GM18868 (cell line): ENCODE measurements at regions not wholly inside any gene's neighbourhood (a gene's known extent, or its start where the extent isn't known, plus 50 kb on each side); places are given as distances from the start of the nearest gene placed in this dataset.
"Not testable (repeated sequence)": the region's sequence is repeated elsewhere in the genome, so short reads cannot be mapped to it uniquely, and the experiment has no call there.

Experiments used
- ATAC-seq: cut with Tn5 transposase; IDR thresholded peaks from one replicate; pipeline ENCODE4 v1.9.1; 2021; ENCODE audit warnings: mild to moderate bottlenecking, moderate library complexity; ENCODE audit not compliant: unreplicated experiment

GRCh38 chrX:4181782-4182407, 468.4 kb upstream of the PRKX start:
- no peak for ATAC-seq

- no peak for ATAC-seq
These were observed 465.6 kb upstream of the PRKX start for GRCh38 chrX:4179031-4179430.

- ATAC-seq, result no peak
These were observed 461.8 kb upstream of the PRKX start for GRCh38 chrX:4175221-4175620.

- ATAC-seq, result no peak
These were observed 460.3 kb upstream of the PRKX start for GRCh38 chrX:4173743-4174142.

- no peak for ATAC-seq
These were observed 438.3 kb upstream of the PRKX start for GRCh38 chrX:4151798-4152197.

GRCh38 chrX:4150259-4150658, 436.8 kb upstream of the PRKX start:
- no peak for ATAC-seq

- ATAC-seq, result no peak
These were observed 416.2 kb upstream of the PRKX start for GRCh38 chrX:4129626-4130025.

- ATAC-seq, result no peak
These were observed 405.4 kb upstream of the PRKX start for GRCh38 chrX:4118666-4119530.

GRCh38 chrX:4110964-4111363, 397.5 kb upstream of the PRKX start:
- ATAC-seq, result no peak

- ATAC-seq, result no peak
These were observed 381.5 kb upstream of the PRKX start for GRCh38 chrX:4094926-4095325.

GRCh38 chrX:4091046-4091760, 377.8 kb upstream of the PRKX start:
- ATAC-seq, result no peak

- no peak for ATAC-seq
These were observed 346.4 kb upstream of the PRKX start for GRCh38 chrX:4059893-4060292.

- ATAC-seq, result no peak
These were observed 330.5 kb upstream of the PRKX start for GRCh38 chrX:4043951-4044350.

GRCh38 chrX:4035874-4036273, 322.4 kb upstream of the PRKX start:
- ATAC-seq, result no peak

GRCh38 chrX:4028151-4028550, 314.7 kb upstream of the PRKX start:
- ATAC-seq, result no peak

GRCh38 chrX:4005281-4005680, 291.8 kb upstream of the PRKX start:
- no peak for ATAC-seq

GRCh38 chrX:4004822-4005221, 291.4 kb upstream of the PRKX start:
- ATAC-seq, result no peak

GRCh38 chrX:3994315-3994714, 280.9 kb upstream of the PRKX start:
- ATAC-seq, result no peak

- ATAC-seq, result no peak
These were observed 277.1 kb upstream of the PRKX start for GRCh38 chrX:3990569-3990968.

- not testable (repeated sequence) for ATAC-seq
These were observed 258.8 kb upstream of the PRKX start for GRCh38 chrX:3972104-3972858.

- no peak for ATAC-seq
These were observed 255.3 kb upstream of the PRKX start for GRCh38 chrX:3968749-3969148.
